ENCODE measurements at regions not wholly inside any gene's neighbourhood (a gene's known extent, or its start where the extent isn't known, plus 50 kb on each side); places are given as distances from the start of the nearest gene placed in this dataset.

DNA sequence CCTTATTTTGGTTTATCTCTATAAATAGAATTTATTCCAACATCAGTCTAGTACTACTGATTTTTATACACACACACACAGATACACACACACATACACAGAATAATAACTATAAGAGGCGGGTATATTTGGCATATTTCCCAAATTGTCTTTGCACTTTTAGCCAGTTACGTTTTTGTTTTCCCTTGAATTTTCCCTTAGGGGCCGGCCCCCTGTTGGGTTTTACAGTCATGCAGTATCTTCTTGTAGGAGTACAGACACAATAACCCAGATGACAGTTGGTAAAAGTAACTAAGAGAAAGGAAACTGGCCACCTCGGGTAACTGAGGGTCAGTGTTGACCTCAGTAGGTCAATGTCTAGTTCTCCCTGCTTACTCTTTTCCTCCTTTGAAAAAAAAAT lies 50.9 kb downstream of the DISP1 start:
- no peak for TF ChIP-seq CTCF (IDR thresholded peaks at IDR 0.05; ENCODE audit: low read depth, low read length)
- H3K4me3 ChIP-seq (ENCODE audit: low read depth, low read length): no peak overlapping the region

DNA sequence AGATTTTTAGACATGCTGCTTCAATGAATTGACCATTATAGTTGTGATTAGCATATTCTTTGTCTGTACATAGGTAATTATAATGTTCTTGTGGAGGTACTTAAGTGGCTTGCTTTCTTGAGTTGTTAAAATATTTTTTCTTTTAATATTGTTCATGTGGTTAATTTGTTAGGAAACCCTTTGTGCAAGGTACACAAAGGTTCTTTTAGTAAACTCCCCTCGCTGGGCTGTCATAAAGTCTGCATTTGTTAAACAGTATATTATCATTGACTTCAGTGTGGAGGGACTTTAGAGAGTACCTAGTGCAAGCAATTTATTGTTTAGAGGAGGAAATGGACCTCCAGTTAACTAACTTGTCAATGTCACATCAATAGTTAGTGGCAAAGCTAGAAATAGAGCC lies 52.5 kb downstream of the DISP1 start:
- no peak overlapping the region for H3K4me3 ChIP-seq (ENCODE audit: low read depth, low read length)
- no peak for TF ChIP-seq CTCF (IDR thresholded peaks at IDR 0.05; ENCODE audit: low read depth, low read length)

DNA sequence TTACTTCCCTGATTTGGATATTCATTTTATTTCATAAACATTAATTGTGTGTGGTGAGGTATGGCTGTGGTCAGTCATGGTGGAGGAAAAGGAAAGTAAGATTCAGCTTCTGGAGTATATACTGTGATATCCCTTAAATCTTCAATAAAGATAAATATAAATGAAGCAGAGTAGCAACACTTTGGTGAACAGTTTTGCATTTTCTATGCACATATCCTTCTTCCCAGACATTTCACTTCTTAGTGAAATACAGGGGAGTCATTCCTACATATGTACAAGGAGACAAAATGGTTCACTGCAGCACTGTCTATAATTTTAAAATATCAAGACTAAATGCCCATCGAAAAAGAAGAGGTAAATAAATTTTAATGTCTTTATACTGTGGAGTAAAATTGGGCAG lies 61.3 kb downstream of the DISP1 start:
- H3K4me3 ChIP-seq (ENCODE audit: low read depth, low read length): no peak overlapping the region
- no peak for TF ChIP-seq CTCF (IDR thresholded peaks at IDR 0.05; ENCODE audit: low read depth, low read length)

- H3K4me3 ChIP-seq (ENCODE audit: low read depth, low read length): no peak overlapping the region
- no peak for TF ChIP-seq CTCF (IDR thresholded peaks at IDR 0.05; ENCODE audit: low read depth, low read length)
These were observed 63.0 kb downstream of the DISP1 start for GRCh38 chr1:222877854-222878253.

DNA sequence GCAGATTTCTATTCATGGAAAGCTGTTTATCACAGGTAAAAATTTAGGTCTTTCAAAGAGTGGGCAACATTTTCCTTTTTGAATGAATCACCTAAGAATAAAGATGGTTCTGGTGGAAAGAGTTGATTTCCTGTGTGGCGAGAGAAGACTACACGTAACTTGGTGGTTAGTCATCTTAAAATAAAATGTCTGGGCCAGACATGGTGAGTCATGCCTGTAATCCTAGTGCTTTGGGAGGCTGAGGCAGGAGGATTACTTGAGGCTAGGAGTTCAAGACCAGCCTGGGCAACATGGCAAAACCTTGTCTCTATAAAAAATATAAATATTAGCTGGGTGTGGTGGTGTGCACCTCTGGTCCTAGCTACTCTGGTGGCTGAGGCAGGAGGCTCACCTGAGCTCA lies 65.7 kb downstream of the DISP1 start:
- no peak overlapping the region for H3K4me3 ChIP-seq (ENCODE audit: low read depth, low read length)
- no peak for TF ChIP-seq CTCF (IDR thresholded peaks at IDR 0.05; ENCODE audit: low read depth, low read length)

DNA sequence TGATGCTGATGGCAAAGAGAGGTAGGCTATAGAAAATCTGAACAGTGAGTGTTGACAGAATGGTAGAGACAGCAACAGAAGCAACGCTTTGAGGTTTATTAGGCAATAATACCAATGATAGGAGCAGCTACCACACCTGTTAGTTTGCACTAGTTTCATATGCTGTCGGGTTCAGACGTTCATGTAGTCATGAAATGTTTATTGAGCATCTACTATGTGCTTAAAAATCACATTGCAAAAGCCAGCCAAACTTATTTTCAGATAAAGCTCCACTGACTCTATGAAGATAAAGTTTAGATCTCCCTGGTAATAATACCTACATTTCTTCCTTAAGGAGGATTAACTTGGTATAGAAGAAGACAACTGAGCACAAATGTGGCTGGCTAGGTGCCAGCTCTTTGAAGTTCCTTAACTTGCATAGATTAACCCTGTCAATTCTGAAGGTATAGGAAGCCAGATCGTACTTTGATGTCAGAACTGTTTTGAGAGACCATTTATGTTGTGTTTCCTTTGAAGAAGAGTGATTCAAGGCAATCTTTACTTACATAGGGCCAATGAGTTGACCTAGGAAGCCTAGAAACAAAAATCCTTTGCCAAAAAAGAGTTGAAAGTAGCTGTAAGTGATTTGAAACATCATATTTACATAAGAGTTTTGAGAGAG lies 71.5 kb downstream of the DISP1 start:
- H3K4me3 ChIP-seq (ENCODE audit: low read depth, low read length): no peak overlapping the region
- no peak for TF ChIP-seq CTCF (IDR thresholded peaks at IDR 0.05; ENCODE audit: low read depth, low read length)

DNA sequence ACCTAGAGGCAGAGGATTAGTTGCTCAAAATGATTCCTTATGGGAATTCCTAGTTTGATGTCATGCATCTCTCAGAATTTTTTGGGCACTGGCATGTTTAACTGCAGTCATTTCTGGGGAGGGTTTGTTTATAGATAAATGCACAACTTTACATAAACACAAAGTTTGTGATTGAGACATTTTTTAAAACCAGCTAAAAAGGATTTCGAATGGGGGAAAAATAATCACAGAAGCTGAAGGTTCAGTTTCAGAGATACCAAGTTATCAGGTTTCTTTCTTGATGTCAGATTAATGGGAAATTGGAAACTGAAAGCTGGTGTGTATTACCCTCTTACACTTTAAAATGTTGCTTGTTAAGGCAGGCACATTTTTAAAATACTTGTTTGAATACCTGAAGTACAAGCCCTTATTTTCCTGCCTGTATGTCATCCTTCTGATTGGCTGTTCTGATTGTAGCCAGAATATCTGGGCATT lies 72.1 kb downstream of the DISP1 start:
- no peak overlapping the region for H3K4me3 ChIP-seq (ENCODE audit: low read depth, low read length)
- TF ChIP-seq CTCF (IDR thresholded peaks at IDR 0.05; ENCODE audit: low read depth, low read length): no peak
